G401.6 (cell line): ENCODE measurements at regions not wholly inside any gene's neighbourhood (a gene's known extent, or its start where the extent isn't known, plus 50 kb on each side); places are given as distances from the start of the nearest gene placed in this dataset.

ENCODE experiments used
- FAIRE-seq: peaks from 2 replicates; lab custom pipeline; 2012; peaks lifted over from hg19 to GRCh38; lab: Jason Lieb, UNC

DNA sequence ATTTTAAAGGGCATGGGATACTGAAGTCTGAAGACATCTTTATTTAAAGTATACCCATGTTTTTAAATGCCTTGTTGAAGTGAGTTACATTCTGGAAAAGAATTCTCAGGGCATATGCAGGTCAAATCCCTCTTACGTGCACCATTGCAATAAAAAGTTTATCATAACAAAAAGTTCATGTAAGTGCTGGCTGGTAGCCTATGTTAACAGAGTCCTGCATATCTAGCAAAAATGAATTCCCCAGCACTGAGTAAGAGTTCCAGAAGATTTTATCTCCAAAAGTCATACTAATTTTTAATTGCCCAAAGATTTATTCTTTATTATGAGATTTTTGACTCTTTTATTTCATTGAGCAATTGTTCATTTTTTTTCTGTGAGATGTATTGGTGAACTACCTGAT lies 104.7 kb upstream of the ROBO1 start:
- no peak for FAIRE-seq

GRCh38 chr3:79871656-79872055 lies 103.9 kb upstream of the ROBO1 start:
- FAIRE-seq, result no peak

DNA sequence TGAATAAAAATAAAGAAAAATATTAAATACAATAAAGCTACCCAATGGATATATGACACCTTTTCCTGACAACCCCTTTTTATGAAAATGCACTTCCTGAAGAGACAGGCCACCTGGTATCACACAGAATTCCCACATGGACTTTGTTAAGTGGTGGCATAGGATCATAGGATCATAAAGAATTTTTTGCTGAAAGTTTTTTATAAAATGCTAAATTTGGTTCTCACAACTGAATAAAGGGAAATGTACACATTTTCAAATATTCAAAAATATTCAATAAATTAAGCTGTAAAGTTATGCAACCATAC lies 102.5 kb upstream of the ROBO1 start:
- no peak for FAIRE-seq

DNA sequence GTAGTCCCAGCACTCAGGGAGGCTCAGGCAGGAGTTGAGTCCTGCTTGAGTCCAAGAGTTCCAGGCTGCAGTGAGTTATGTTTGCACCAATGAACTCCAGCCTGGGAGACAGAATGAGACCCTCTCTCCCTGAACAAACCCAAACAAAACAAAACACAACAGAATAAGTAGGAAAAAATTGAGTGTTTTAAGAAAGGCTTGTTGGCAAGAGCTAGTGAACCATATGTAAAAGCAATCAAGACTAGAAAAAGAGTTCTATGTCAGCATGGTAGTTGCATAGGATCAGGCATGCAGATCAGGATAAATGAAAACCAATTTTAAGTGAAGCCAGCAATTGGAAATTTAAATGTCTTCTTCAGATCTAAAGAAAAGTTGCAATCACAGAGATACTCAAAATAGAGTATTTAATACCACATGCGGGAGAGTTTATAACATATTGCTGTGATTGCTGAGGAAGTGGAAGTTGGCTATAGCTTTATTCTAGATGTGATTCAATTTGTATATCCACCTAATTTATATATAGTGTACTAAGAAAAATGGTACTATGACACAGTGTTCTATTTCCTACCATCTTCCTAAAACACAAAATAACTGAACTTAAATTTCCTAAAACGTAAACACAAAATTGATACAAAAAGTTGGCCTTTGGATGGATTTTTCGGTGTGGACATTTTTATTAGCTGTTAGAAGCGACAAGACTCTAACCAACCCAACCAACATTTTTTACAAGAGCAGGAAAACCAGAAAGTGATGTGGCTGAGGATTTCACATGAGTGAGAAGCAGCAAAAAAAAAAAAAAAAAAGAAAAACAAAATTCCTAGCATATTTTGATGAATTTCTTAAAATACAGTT lies 101.9 kb upstream of the ROBO1 start:
- FAIRE-seq, result no peak

- no peak for FAIRE-seq
Measured at GRCh38 chr3:79866162-79866561, 98.4 kb upstream of the ROBO1 start.

DNA sequence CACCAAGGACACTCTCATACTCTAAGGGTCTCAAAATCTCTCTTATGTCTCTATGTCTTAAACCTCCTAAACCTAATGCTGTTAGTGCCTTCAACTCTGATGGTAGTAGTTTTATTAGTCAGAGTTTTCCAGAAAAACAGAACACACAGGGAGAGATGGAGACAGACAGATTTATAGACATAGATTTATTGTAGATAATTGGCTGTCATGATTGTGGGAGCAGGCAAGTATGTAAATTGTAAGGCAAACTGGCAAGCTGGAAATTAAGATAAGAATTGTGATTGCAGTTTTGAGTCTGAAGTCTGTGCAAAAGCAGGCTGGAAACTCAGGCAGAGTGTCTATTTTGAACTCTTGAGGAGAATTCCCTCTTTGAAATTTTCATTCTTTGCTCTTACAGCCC lies 96.3 kb upstream of the ROBO1 start:
- no peak for FAIRE-seq

- FAIRE-seq, result no peak
Measured at GRCh38 chr3:79848876-79849275, 81.1 kb upstream of the ROBO1 start.

DNA sequence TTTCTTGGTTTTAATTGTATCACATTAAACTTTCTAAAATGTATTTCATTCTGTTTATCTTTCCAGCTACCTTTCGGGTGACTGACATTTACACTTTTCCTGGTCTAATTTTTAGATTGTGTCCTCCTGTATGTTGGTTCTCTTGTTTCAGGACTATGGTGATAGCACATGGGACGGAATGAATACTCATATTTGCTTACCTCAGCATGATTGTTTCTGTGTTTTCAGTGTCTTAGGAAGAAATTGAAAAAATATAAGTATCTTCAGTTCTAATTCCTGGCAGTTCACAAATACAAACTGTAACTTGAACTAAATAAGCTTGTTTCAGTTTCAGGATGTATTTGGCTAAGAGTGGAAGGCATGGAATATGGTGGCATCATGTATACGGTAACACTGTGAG lies 80.1 kb upstream of the ROBO1 start:
- no peak for FAIRE-seq

- FAIRE-seq, result no peak
Measured at GRCh38 chr3:79846148-79846933, 78.5 kb upstream of the ROBO1 start.

DNA sequence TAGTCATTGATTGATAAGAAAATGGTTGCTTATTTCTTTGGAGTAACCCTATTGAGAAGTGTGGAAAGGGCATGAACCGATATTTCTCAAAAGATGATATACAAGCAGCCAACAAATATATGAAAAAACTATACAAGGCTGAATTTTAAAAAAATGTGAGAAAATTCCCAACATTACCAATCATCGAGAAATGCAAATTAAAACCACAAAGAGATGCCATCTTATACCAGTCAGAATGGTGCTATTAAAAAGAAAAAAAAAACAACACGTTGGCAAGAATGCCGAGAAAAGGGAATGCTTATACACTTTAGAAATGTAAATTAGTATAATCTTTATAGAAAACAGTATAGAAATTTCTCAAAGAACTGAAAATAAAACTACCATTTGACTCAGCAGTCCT lies 77.7 kb upstream of the ROBO1 start:
- no peak for FAIRE-seq

GRCh38 chr3:79844176-79844575 lies 76.4 kb upstream of the ROBO1 start:
- FAIRE-seq, result no peak

GRCh38 chr3:79843180-79843579 lies 75.4 kb upstream of the ROBO1 start:
- no peak for FAIRE-seq

- no peak for FAIRE-seq
Measured at GRCh38 chr3:79835701-79836100, 67.9 kb upstream of the ROBO1 start.

- FAIRE-seq, result no peak
Measured at GRCh38 chr3:79824166-79824565, 56.4 kb upstream of the ROBO1 start.

DNA sequence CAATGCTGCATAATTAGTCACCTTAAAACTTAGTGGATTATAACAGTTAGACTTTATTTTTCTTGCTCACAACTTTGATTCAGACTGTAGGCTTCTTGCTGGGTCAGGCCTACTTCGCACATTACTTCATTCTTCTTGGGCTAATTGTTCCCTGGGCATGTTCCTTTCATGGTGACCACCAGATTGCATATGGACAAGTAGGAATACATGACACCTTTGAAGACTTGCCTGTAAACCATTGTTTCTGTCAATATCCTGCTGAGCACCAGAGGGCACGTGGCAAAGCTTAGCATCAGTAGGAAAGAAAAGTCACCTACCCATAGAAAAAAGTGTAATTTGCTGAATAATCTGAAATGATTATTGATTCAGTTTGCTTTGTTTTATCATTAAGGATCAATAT lies 54.3 kb upstream of the ROBO1 start:
- no peak for FAIRE-seq

- FAIRE-seq, result no peak
Measured at GRCh38 chr3:79820089-79820488, 52.3 kb upstream of the ROBO1 start.

DNA sequence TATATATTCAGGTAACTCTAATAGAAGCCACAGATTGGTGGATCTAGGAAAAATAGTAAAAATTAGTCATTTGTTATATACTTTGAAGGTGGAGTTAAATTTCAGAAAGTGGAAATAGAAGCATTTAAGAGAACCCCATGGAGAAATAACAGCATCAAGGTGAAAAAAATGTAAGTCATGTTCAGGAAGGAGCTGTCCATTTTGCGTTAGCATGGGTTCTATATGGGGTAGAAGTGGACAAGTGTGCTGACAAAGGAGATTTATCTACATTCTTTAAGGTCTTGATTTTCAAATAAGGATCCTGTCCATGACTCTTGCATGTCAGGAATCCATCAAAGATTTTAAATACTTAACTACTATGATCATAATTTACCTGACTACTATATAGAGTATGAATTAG lies 50.2 kb upstream of the ROBO1 start:
- FAIRE-seq, result no peak
